Activated naive CD4-positive, alpha-beta T cell treated with anti-CD3 and anti-CD28 coated beads for 36 hours (primary cell): ENCODE measurements at regions not wholly inside any gene's neighbourhood (a gene's known extent, or its start where the extent isn't known, plus 50 kb on each side); places are given as distances from the start of the nearest gene placed in this dataset.

Source experiments
- CTCF ChIA-PET: fragments of 350-600 bp; sonication (Branson Sonifier 250); formaldehyde crosslinking; loops from one replicate; lab custom pipeline; 2021; ENCODE audit warnings: antibody characterized with exemption; lab: Charles Lee
- DNase-seq: peaks from one replicate; pipeline ENCODE4 v3.0.0-alpha.2; 2020
- H3K27ac Mint-ChIP-seq: one replicate; pipeline ENCODE4 v1.8.0; 2021; ENCODE audit warnings: mild to moderate bottlenecking, mixed read lengths
- H3K27me3 Mint-ChIP-seq: one replicate; pipeline ENCODE4 v1.8.0; 2021; ENCODE audit warnings: low read depth, mixed read lengths
- H3K36me3 Mint-ChIP-seq: one replicate; pipeline ENCODE4 v1.8.0; 2021; ENCODE audit warnings: low read depth, mixed read lengths
- H3K4me1 Mint-ChIP-seq: one replicate; pipeline ENCODE4 v1.8.0; 2021; ENCODE audit warnings: low read depth, mixed read lengths
- H3K4me3 Mint-ChIP-seq: one replicate; pipeline ENCODE4 v1.8.0; 2021; ENCODE audit warnings: mild to moderate bottlenecking, moderate library complexity, mixed read lengths
- H3K9me3 Mint-ChIP-seq: one replicate; pipeline ENCODE4 v1.8.0; 2021; ENCODE audit warnings: mixed read lengths
- intact Hi-C: fragments of 100-400 bp; cut with micrococcal nuclease; formaldehyde crosslinking; loops from one replicate; pipeline ENCODE4 v1.15.1; 2023

GRCh38 chr1:187476671-187477070 lies 647.9 kb downstream of the PLA2G4A start:
- Mint-ChIP-seq H3K27me3 (no peaks in the 10 kb centered on the region), H3K36me3 (no peaks in the 10 kb centered on the region), H3K4me1 (no peaks in the 10 kb centered on the region), H3K27ac (no peak overlapping the region), H3K4me3 (no peak overlapping the region), H3K9me3 (peaks cover 2% of the 10 kb centered on the region)
- CTCF ChIA-PET, result no interaction called here
- intact Hi-C loops, result no loop called here
- DNase-seq, result no peak

- no peak for DNase-seq
- H3K4me1 Mint-ChIP-seq, result no peaks in the 10 kb centered on the region
- no peaks in the 10 kb centered on the region for H3K27me3 Mint-ChIP-seq
- peaks cover 2% of the 10 kb centered on the region for H3K9me3 Mint-ChIP-seq
- H3K4me3 Mint-ChIP-seq, result no peak overlapping the region
- H3K27ac Mint-ChIP-seq, result no peak overlapping the region
- no peaks in the 10 kb centered on the region for H3K36me3 Mint-ChIP-seq
- intact Hi-C loops, result no loop called here
- CTCF ChIA-PET, result no interaction called here
These were observed 648.4 kb downstream of the PLA2G4A start for GRCh38 chr1:187477103-187477502.

GRCh38 chr1:187477535-187477934 lies 648.8 kb downstream of the PLA2G4A start:
- Mint-ChIP-seq H3K4me1 (no peaks in the 10 kb centered on the region), H3K4me3 (no peak overlapping the region), H3K9me3 (peaks cover 2% of the 10 kb centered on the region), H3K27ac (no peak overlapping the region), H3K36me3 (no peaks in the 10 kb centered on the region), H3K27me3 (no peaks in the 10 kb centered on the region)
- intact Hi-C loops, result no loop called here
- DNase-seq, result no peak
- CTCF ChIA-PET, result no interaction called here

- no peak for DNase-seq
- Mint-ChIP-seq H3K4me1 (no peaks in the 10 kb centered on the region), H3K27me3 (no peaks in the 10 kb centered on the region), H3K36me3 (no peaks in the 10 kb centered on the region), H3K9me3 (no peaks in the 10 kb centered on the region), H3K27ac (no peak overlapping the region), H3K4me3 (no peak overlapping the region)
- intact Hi-C loops, result no loop called here
- CTCF ChIA-PET, result no interaction called here
These were observed 652.9 kb downstream of the PLA2G4A start for GRCh38 chr1:187481581-187482148.

GRCh38 chr1:187490266-187490665 lies 661.5 kb downstream of the PLA2G4A start:
- Mint-ChIP-seq H3K9me3 (peaks cover 4% of the 10 kb centered on the region), H3K4me1 (no peaks in the 10 kb centered on the region), H3K27me3 (no peaks in the 10 kb centered on the region), H3K36me3 (no peaks in the 10 kb centered on the region), H3K27ac (no peak overlapping the region), H3K4me3 (no peak overlapping the region)
- CTCF ChIA-PET, result no interaction called here
- intact Hi-C loops, result no loop called here
- no peak for DNase-seq

GRCh38 chr1:187491082-187491720 lies 662.5 kb downstream of the PLA2G4A start:
- no peaks in the 10 kb centered on the region for H3K36me3 Mint-ChIP-seq
- H3K4me3 Mint-ChIP-seq, result no peak overlapping the region
- DNase-seq, result no peak
- intact Hi-C loops, result no loop called here
- no peaks in the 10 kb centered on the region for H3K4me1 Mint-ChIP-seq
- CTCF ChIA-PET, result no interaction called here
- H3K9me3 Mint-ChIP-seq, result peaks cover 4% of the 10 kb centered on the region
- H3K27ac Mint-ChIP-seq, result no peak overlapping the region
- no peaks in the 10 kb centered on the region for H3K27me3 Mint-ChIP-seq

GRCh38 chr1:187498028-187498427 lies 669.3 kb downstream of the PLA2G4A start:
- no peaks in the 10 kb centered on the region for H3K27me3 Mint-ChIP-seq
- H3K9me3 Mint-ChIP-seq, result no peaks in the 10 kb centered on the region
- CTCF ChIA-PET, result no interaction called here
- H3K4me3 Mint-ChIP-seq, result no peak overlapping the region
- H3K27ac Mint-ChIP-seq, result no peak overlapping the region
- no peaks in the 10 kb centered on the region for H3K36me3 Mint-ChIP-seq
- H3K4me1 Mint-ChIP-seq, result no peaks in the 10 kb centered on the region
- intact Hi-C loops, result no loop called here
- DNase-seq, result no peak

- CTCF ChIA-PET, result no interaction called here
- no peaks in the 10 kb centered on the region for H3K27me3 Mint-ChIP-seq
- H3K4me1 Mint-ChIP-seq, result no peaks in the 10 kb centered on the region
- no peak for DNase-seq
- H3K36me3 Mint-ChIP-seq, result no peaks in the 10 kb centered on the region
- H3K4me3 Mint-ChIP-seq, result no peak overlapping the region
- intact Hi-C loops, result no loop called here
- no peak overlapping the region for H3K27ac Mint-ChIP-seq
- peaks cover 5% of the 10 kb centered on the region for H3K9me3 Mint-ChIP-seq
These were observed 676.0 kb downstream of the PLA2G4A start for GRCh38 chr1:187504779-187505178.

- H3K27me3 Mint-ChIP-seq, result no peaks in the 10 kb centered on the region
- H3K9me3 Mint-ChIP-seq, result peaks cover 5% of the 10 kb centered on the region
- DNase-seq, result no peak
- H3K36me3 Mint-ChIP-seq, result no peaks in the 10 kb centered on the region
- H3K27ac Mint-ChIP-seq, result no peak overlapping the region
- CTCF ChIA-PET, result no interaction called here
- H3K4me3 Mint-ChIP-seq, result no peak overlapping the region
- no peaks in the 10 kb centered on the region for H3K4me1 Mint-ChIP-seq
- intact Hi-C loops, result no loop called here
These were observed 680.3 kb downstream of the PLA2G4A start for GRCh38 chr1:187509091-187509490.

GRCh38 chr1:187513190-187513589 lies 684.4 kb downstream of the PLA2G4A start:
- Mint-ChIP-seq H3K4me1 (no peaks in the 10 kb centered on the region), H3K9me3 (peaks cover 3% of the 10 kb centered on the region), H3K27ac (no peak overlapping the region), H3K27me3 (no peaks in the 10 kb centered on the region), H3K36me3 (no peaks in the 10 kb centered on the region), H3K4me3 (no peak overlapping the region)
- intact Hi-C loops, result no loop called here
- no peak for DNase-seq
- CTCF ChIA-PET, result no interaction called here

- no peak overlapping the region for H3K4me3 Mint-ChIP-seq
- H3K27me3 Mint-ChIP-seq, result no peaks in the 10 kb centered on the region
- H3K4me1 Mint-ChIP-seq, result no peaks in the 10 kb centered on the region
- no peaks in the 10 kb centered on the region for H3K36me3 Mint-ChIP-seq
- peaks cover 3% of the 10 kb centered on the region for H3K9me3 Mint-ChIP-seq
- no peak for DNase-seq
- CTCF ChIA-PET, result no interaction called here
- no peak overlapping the region for H3K27ac Mint-ChIP-seq
- intact Hi-C loops, result no loop called here
These were observed 685.4 kb downstream of the PLA2G4A start for GRCh38 chr1:187514110-187514509.

- DNase-seq, result no peak
- intact Hi-C loops, result no loop called here
- H3K9me3 Mint-ChIP-seq, result peaks cover 3% of the 10 kb centered on the region
- no peaks in the 10 kb centered on the region for H3K27me3 Mint-ChIP-seq
- H3K4me3 Mint-ChIP-seq, result no peak overlapping the region
- H3K4me1 Mint-ChIP-seq, result no peaks in the 10 kb centered on the region
- no peaks in the 10 kb centered on the region for H3K36me3 Mint-ChIP-seq
- CTCF ChIA-PET, result no interaction called here
- H3K27ac Mint-ChIP-seq, result no peak overlapping the region
These were observed 688.1 kb downstream of the PLA2G4A start for GRCh38 chr1:187516874-187517273.

GRCh38 chr1:187517546-187517945 lies 688.8 kb downstream of the PLA2G4A start:
- H3K36me3 Mint-ChIP-seq, result no peaks in the 10 kb centered on the region
- peaks cover 3% of the 10 kb centered on the region for H3K9me3 Mint-ChIP-seq
- intact Hi-C loops, result no loop called here
- no peak for DNase-seq
- H3K4me1 Mint-ChIP-seq, result no peaks in the 10 kb centered on the region
- no peak overlapping the region for H3K4me3 Mint-ChIP-seq
- no peaks in the 10 kb centered on the region for H3K27me3 Mint-ChIP-seq
- CTCF ChIA-PET, result no interaction called here
- H3K27ac Mint-ChIP-seq, result no peak overlapping the region
